ENCODE measurements at regions not wholly inside any gene's neighbourhood (a gene's known extent, or its start where the extent isn't known, plus 50 kb on each side); places are given as distances from the start of the nearest gene placed in this dataset.

- no peak for TF ChIP-seq FOXM1 (IDR thresholded peaks at IDR 0.05; ENCODE audit: borderline replicate concordance)
- TF ChIP-seq ARNT (IDR thresholded peaks at IDR 0.05), result no peak
- no peak for TF ChIP-seq L3MBTL2 (conservative IDR thresholded peaks at IDR 0.05)
Observed at GRCh38 chr12:111244673-111245072, 124.2 kb downstream of the PHETA1 start.
